AG04449 (cell line): ENCODE measurements at regions not wholly inside any gene's neighbourhood (a gene's known extent, or its start where the extent isn't known, plus 50 kb on each side); places are given as distances from the start of the nearest gene placed in this dataset.
"Not testable (repeated sequence)": the region's sequence is repeated elsewhere in the genome, so short reads cannot be mapped to it uniquely, and the experiment has no call there.

Source experiments
- CTCF ChIA-PET: fragments of 350-600 bp; formaldehyde crosslinking; extraction: SDS; loops from one replicate; lab custom pipeline; 2021; ENCODE audit warnings: antibody characterized with exemption; lab: Yijun Ruan, JAX
- POLR2A ChIA-PET: fragments of 400-600, 350-600 bp; formaldehyde crosslinking; extraction: SDS; loops from one replicate; lab custom pipeline; 2020; ENCODE audit warnings: antibody characterized with exemption, inconsistent platforms; lab: Yijun Ruan, JAX
- DNase-seq: peaks from one replicate; pipeline ENCODE4 v3.0.0-alpha.2; 2010; ENCODE audit warnings: low read depth, low spot score
- H3K4me3 ChIP-seq: 2 replicates; pipeline ENCODE4 v1.5.1; 2011; ENCODE audit warnings: low read depth, mild to moderate bottlenecking, control low read depth, low read length
- CTCF ChIP-seq: IDR thresholded peaks from one replicate; pipeline ENCODE4 v1.5.1; 2011; ENCODE audit warnings: mild to moderate bottlenecking, moderate library complexity, low read length, control low read depth, inconsistent platforms; ENCODE audit not compliant: insufficient read depth; ENCODE audit errors: missing control alignments

- POLR2A ChIA-PET: no interaction called here
- no peak for DNase-seq
- CTCF ChIA-PET: no interaction called here
- no peak for TF ChIP-seq CTCF
- no peak overlapping the region for H3K4me3 ChIP-seq
Measured at GRCh38 chr1:81511281-81511680, 289.5 kb upstream of the ADGRL2 start.

- ChIA-PET CTCF (no interaction called here), POLR2A (no interaction called here)
- H3K4me3 ChIP-seq: no peak overlapping the region
- no peak for DNase-seq
- TF ChIP-seq CTCF: no peak
Measured at GRCh38 chr1:81510701-81511100, 290.0 kb upstream of the ADGRL2 start.

- DNase-seq: no peak
- TF ChIP-seq CTCF: no peak
Measured at GRCh38 chr1:81509594-81509993, 291.1 kb upstream of the ADGRL2 start.

GRCh38 chr1:81506699-81507098 lies 294.0 kb upstream of the ADGRL2 start:
- DNase-seq: no peak
- TF ChIP-seq CTCF: no peak
- H3K4me3 ChIP-seq: no peak overlapping the region
- ChIA-PET POLR2A (no interaction called here), CTCF (no interaction called here)

More at GRCh38 chr1:81509594-81509993, 291.1 kb upstream of the ADGRL2 start:
- no peak overlapping the region for H3K4me3 ChIP-seq
- ChIA-PET CTCF (no interaction called here), POLR2A (no interaction called here)

- no peak for DNase-seq
- no peak for TF ChIP-seq CTCF
- ChIA-PET CTCF (no interaction called here), POLR2A (no interaction called here)
- no peak overlapping the region for H3K4me3 ChIP-seq
Measured at GRCh38 chr1:81505831-81506230, 294.9 kb upstream of the ADGRL2 start.

- H3K4me3 ChIP-seq, POLR2A ChIA-PET, CTCF ChIA-PET, DNase-seq: not testable (repeated sequence)
Measured at GRCh38 chr1:81504820-81505219, 295.9 kb upstream of the ADGRL2 start.

GRCh38 chr1:81502705-81503104 lies 298.0 kb upstream of the ADGRL2 start:
- H3K4me3 ChIP-seq, CTCF ChIA-PET, DNase-seq, POLR2A ChIA-PET: not testable (repeated sequence)

GRCh38 chr1:81501485-81501884 lies 299.2 kb upstream of the ADGRL2 start:
- H3K4me3 ChIP-seq, DNase-seq, CTCF ChIA-PET, POLR2A ChIA-PET: not testable (repeated sequence)
